NCI-H1092 (cell line): ENCODE measurements at regions not wholly inside any gene's neighbourhood (a gene's known extent, or its start where the extent isn't known, plus 50 kb on each side); places are given as distances from the start of the nearest gene placed in this dataset.
"Not testable (repeated sequence)": the region's sequence is repeated elsewhere in the genome, so short reads cannot be mapped to it uniquely, and the experiment has no call there.

Experiments
- DNase-seq: peaks from one replicate; lab custom pipeline; 2025; lab: John Stamatoyannopoulos, UW

- DNase-seq = no peak
Observed at GRCh38 chr15:26125664-26126063, 262.5 kb upstream of the ATP10A start.

- DNase-seq = no peak
Observed at GRCh38 chr15:26119322-26119721, 256.2 kb upstream of the ATP10A start.

DNA sequence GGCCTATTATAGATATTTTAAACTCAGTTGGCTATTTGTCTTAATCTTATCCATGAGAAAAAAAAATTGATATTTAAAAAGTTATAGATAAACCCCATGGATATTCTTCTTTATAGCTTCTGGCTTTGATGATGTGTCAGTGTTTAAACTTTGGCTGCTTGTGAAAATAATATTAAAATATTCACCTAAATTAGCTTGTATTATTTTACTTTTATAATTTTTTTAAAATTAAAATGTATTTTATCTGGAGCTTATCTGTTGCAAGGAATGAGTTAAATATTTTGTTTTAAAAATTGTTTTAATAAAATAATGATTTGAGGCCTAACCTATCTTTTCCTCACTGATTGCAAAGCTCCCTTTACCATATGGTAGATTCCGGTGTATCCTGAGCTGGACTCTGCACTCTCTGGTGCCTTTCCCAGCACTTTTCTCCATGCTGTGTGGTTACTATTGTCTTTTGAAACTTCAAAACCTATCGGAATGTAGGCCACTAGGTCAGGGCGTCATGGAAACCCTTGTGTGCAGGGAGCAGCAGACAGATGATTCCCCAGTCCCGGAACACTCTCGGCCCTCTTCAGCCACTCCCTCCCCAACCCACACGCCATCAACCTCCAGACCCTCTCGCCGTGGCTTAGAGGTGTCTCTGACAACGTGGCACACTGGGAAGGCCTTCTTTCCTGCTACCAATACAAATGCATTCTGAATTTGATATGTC lies 252.3 kb upstream of the ATP10A start:
- DNase-seq = no peak

DNA sequence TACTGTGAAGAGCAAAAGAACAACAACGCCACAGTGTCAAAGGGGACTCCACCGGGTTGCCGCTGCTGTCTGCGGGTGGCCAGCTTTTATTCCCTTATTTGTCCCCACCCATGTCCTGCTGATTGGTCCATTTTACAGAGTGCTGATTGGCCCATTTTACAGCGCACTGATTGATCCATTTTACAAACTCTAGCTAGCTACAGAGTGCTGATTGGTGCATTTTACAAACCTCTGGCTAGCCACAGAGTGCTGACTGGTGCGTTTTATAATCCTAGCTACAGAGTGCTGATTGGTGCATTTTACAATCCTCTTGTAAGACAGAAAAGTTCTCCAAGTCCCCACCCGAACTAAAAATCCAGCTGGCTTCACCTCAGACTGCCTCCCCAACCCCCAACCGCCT lies 251.0 kb upstream of the ATP10A start:
- DNase-seq = not testable (repeated sequence)

DNA sequence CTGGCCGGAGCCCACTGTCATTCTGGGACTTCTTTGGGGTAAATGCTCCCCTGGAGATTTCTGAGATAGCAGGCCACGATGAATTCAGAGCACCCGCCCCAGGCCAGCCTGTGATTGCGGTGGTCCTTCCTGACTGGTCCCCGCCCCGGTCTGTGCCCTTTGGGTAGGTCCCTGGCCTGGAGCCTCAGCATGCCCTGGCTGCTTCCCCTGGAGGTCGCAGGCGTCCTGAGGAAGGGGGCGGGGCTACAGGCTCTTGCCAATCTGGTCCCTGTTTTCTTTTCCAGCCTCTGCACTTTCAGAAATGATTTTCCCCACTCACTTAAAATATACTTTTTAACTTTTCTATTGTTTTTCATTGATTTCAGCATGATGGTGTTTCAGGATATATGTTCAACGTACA lies 250.2 kb upstream of the ATP10A start:
- DNase-seq = no peak

GRCh38 chr15:26109203-26109602 lies 246.1 kb upstream of the ATP10A start:
- no peak for DNase-seq

DNA sequence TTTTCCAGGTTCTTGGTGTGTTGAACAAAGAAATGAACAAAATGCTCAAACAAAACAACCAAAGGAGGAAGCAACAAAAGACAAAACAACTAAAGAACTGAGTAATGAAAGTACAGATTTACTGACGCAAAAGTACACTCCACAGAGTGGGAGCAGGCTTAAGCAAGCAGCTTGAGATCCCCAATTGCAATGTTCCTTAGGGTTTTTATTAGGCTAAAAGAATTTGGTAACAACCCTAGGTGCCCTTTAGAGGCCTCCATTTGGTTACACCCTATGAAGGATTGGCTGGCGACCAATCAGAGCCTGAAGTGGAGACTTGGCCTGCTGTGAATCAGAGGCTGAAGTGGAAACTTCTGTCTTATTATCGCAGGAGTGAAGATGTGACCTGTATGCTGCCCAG lies 243.4 kb upstream of the ATP10A start:
- no peak for DNase-seq

- no peak for DNase-seq
Observed at GRCh38 chr15:26103002-26103404, 239.9 kb upstream of the ATP10A start.

DNA sequence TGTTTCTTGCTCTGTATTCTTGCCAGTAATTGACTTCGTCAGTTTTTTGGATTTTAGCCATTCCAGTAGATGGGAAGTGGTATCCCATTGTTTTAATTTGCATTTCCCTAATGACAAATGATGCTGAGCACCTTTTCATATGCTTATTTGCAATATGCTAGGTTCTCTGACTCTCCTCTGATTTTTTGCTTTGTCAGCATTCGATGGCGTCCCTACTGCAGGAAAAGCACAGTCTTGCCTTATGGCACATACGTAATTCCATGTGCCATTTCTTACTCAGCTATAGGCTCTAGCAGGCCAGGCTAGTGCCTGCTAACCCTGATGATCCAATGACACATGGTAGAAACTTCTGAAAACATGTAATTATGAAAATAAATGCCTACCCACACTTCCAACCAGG lies 239.2 kb upstream of the ATP10A start:
- no peak for DNase-seq

DNA sequence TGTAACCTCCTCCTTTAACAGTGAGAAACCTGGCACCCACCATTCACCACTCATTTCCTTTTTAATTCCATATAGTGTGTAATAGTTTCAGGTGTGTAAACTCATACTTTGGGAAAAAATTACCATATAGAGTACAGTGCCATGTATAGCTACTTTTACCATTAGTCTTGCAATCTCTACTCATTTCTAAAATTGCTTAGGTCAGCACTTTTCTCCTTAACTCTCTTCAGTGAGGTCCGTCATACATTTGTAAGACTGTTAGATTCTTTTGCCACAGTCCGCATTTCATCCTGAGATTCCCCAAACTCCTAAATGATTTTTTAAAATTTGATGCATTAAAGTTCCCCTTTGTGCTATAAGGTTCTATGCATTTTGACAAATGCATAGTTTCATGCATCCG lies 238.3 kb upstream of the ATP10A start:
- no peak for DNase-seq

DNA sequence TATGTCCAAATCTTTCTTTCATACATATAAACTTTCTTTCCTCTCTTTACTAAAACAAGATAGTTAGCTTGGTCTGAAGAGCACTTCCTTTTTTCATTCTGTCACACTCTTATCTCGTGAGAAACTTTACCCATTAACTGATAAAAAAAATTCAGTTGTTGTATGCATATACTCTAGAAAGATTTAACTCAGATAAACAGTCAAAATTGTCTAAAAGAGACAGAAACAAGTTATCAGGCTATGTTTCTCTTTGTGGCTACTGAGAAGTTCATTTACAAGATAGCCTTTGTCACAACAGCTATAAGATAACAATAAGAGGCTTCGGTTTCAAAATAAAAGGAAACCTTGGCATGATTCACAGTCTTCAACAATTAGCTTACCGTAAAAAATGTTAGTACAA lies 235.7 kb upstream of the ATP10A start:
- no peak for DNase-seq

DNA sequence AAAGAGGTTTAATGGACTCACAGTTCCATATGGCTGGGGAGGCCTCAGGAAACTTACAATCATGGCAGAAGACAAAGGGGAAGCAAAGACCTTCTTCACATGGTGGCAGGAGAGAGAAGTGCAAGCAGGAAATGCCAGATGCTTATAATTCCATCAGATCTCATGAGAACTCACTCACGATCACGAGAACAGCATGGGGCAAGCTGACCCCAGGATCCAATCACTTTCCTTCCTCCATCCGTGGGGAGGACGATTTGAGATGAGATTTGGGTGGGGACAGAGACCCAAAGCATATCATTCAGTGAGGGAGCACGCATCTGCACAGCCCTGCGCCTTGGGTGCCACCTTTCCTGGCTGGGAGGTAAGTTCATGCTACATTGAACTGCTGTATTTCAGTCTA lies 234.1 kb upstream of the ATP10A start:
- DNase-seq = no peak

DNA sequence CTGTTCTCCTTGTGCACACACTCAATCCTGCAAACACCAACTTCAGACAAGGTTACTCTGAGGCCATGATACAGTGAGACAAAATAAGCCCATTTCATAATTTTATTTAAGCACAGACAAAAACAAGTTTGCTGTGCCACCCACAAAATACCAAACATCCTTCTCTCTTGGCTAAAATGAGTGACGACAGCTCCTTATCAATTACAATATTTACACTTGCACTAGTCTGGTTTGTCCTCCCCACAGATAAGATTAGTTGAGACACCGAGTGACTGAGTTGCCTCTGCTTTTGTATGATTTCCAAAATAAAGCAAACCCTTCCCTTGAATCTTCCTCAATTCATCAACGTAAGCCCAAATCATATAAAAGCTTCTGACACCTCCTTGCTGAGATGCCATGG lies 233.5 kb upstream of the ATP10A start:
- DNase-seq = no peak

GRCh38 chr15:26095710-26096330 lies 232.7 kb upstream of the ATP10A start:
- DNase-seq = no peak

GRCh38 chr15:26091184-26091583 lies 228.1 kb upstream of the ATP10A start:
- no peak for DNase-seq

DNA sequence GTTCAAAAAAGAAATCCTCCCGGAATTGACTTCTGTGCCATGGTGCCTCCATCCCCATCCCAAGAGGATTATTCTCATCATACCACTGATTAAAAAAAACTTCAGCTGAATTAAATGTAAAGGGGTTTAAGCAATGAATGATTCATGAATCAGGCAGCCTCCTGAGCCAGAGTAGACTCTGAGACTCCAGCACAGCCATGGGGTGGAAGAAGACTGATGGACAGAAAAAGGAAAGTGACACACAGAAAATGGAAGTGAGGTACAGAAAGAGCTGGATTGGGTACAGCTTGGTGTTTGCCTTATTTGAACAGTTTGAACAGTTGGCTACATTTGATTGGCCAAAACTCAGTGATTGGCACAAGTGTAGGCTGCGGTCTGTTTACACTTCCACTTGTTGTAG lies 224.8 kb upstream of the ATP10A start:
- no peak for DNase-seq

DNA sequence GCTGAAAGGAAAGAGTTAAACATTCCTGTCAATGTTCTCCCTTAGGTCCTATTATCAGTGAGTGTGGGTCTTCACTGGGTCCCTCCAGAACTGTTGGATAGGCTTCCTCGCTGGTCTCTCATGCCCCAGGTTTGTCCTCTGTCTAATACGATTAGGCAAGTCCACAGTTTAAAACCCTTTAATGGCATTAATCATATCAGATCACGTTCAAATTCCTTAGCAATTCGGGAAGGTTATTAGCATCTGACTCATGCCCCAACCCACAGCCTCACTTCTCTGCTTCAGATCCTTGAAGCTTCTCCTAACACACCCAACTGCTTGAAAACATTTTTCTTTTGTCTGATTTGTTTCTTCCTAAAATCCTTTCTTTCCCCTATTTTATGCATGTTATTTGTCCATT lies 224.3 kb upstream of the ATP10A start:
- DNase-seq = no peak

DNA sequence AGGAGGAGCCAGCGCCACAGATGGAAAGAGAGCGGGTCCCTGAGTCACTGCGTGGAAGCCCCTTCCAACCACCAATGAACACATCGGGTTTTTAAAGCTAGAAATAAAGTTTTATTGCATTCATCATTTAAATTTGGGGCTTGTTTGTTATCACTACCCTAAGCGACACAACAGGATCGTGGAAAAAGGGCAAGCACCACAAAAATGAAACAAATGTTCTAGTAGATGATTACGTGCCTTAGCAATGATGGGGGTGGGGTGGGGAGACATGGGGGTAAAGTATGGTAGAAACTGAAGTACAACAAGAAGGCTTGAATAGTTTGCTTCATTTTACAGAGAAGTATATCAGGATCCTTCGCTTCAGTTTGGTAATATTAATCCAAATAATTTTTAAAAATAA lies 221.6 kb upstream of the ATP10A start:
- DNase-seq = no peak

DNA sequence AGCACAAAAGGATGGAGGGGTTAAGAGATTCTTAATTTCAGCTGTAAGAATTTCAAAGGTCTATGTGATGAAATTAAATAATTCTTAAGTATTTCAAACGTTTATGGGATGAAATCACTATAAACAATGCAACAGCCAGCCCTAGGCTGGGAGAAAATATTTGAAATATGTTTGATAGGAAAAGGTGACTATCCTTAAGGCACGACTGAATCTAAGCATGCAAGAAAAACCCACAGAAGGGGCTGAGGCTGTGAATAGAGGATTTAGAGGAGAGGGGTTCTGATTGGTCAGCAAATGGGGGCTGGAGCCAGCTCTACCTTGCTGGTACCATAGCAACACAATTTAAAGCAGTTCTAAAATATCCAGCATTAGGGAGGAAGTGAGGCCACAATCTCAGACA lies 220.8 kb upstream of the ATP10A start:
- DNase-seq = no peak

- DNase-seq = no peak
Observed at GRCh38 chr15:26083457-26083856, 220.3 kb upstream of the ATP10A start.

DNA sequence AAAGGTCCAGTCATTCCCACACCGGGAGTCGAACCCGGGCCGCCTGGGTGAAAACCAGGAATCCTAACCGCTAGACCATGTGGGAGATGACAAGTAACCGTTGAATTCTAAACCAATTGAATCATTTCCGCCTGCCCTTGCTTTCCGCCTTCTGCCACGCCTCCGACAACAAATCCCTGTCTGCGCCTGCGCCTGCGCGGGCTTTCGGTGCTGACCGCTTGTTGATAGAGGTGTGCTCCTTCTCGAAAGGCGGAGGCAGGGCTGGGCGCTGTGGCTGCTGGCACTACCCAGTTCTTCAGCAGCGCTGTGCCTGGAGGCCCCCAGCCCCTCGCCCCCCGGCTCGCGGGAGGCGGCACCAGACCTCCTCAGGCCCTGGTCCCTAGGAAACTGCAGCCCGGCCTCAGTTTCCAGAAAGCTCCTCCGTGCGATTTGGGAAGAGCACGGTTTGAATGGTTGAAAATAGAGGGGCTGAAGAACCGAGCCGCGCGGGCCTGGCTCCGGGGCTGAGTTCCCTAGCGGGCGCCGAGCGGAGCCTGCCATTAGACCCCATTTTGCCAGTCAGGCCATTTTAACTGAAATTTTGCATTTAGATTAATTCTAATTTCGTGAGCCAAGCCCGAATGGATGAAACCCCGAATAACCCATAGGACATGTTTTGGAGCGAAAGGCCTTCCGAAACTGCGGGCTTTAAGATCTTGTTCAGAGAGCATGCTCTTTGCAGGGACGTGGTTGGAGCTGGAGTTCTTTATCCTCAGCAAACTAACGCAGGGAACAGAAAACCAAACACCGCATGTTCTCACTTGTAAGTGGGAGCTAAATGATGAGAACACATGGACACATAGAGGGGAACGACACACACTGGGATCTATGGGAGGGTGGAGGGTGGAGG lies 219.3 kb upstream of the ATP10A start:
- DNase-seq = peak; percentile 94

DNA sequence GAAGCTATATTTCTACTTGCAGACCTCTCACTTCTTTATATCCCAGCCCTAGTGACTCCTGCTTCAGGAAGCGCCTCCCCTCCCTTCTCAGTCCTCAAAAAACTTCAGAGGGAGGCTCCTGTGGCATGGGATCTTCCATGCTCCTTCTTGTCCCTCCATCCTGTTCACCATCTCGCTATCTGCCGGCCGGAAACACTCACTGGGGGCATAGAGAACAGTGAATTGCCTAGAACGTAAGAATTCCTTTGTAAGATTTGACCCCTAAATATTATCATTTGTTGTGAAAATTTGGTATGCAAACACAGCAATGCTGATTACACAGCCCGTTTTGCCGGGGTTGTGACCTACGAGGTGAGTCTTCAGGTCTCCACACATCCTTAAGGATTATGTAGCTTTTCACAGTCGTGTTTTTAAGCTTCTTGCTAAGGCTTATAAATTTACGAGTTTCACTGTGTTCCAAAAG lies 218.7 kb upstream of the ATP10A start:
- no peak for DNase-seq

DNA sequence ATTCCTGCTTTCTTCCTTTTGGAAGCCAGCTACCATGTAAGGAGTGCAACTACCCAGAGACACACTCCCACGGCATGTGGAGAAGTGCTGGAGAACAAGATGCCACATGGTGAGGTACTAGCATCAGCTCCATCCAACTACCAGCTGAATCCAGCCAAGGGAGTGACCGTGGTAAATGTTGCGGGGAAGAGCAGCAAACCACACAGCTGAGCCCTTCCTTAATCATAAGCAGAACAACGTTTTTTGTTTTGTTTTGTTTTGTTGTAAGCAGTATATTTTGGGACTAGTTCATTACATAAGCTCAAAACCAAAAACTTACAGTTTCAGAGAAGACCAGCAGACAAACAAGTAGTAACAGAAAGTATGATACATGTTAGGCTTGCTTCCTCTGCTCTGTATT lies 212.6 kb upstream of the ATP10A start:
- DNase-seq = no peak
